ENCODE measurements at regions not wholly inside any gene's neighbourhood (a gene's known extent, or its start where the extent isn't known, plus 50 kb on each side); places are given as distances from the start of the nearest gene placed in this dataset.

DNA sequence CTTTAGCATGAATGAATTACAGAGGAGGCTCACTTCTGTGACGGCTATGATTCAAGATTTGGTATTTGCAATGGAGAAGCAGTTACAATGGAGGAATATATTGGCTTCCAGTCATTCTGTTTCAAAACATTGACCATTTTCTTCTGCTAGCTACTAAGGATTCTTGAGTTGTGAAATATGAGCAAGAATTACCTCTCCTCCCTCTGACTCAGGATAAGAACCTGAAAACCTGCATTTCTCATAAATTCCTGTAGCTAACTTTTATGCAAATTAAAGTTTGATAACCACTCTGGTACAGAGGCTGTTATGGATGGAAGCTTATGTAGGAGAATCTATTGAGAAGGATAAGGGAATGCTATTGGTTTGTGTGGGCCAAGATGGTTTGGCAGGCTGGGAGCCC is 84.1 kb upstream of the MYRIP start:
- Histone ChIP-seq H2AFZ (replicated peaks; ENCODE audit: low read length, poor library complexity) (no peak overlapping the region), H3K4me3 (ENCODE audit: insufficient read depth, low read depth, low read length) (no peak overlapping the region), H3K4me2 (ENCODE audit: low read depth, low read length) (no peak overlapping the region), H2BK15ac (ENCODE audit: low read depth, low read length) (no peak overlapping the region), H4K91ac (ENCODE audit: insufficient read depth, low read depth, low read length) (no peak overlapping the region), H3K9me3 (ENCODE audit: control insufficient read depth, insufficient read depth, low read length) (peaks cover 7% of the 10 kb centered on the region), H3K36me3 (ENCODE audit: control insufficient read depth, insufficient read depth, low read length) (no peaks in the 10 kb centered on the region), H4K20me1 (ENCODE audit: insufficient read depth, low read length) (no peaks in the 10 kb centered on the region), H2BK5ac (ENCODE audit: low read depth, low read length, poor library complexity, severe bottlenecking) (no peak overlapping the region), H4K5ac (ENCODE audit: low read depth, low read length) (no peak overlapping the region), H2AK5ac (ENCODE audit: low read depth, low read length) (no peak overlapping the region), H3K9me1 (ENCODE audit: insufficient read depth, low read length) (no peaks in the 10 kb centered on the region), H3K27ac (ENCODE audit: insufficient read depth, low read length) (no peak overlapping the region), H3K23ac (ENCODE audit: low read depth, low read length) (no peak overlapping the region), H3K4ac (ENCODE audit: low read depth, low read length) (no peak overlapping the region), H3K79me1 (ENCODE audit: low read depth in 1 of 2, low read length in 2 of 2) (no peaks in the 10 kb centered on the region), H3K9ac (ENCODE audit: low read depth, low read length) (no peak overlapping the region), H3K27me3 (ENCODE audit: control insufficient read depth, insufficient read depth, low read length) (no peaks in the 10 kb centered on the region), H2BK120ac (ENCODE audit: low read depth, low read length) (no peak overlapping the region), H3K18ac (ENCODE audit: low read depth, low read length) (no peak overlapping the region), H3K4me1 (ENCODE audit: control insufficient read depth, insufficient read depth, low read length) (no peaks in the 10 kb centered on the region), H3K14ac (replicated peaks; ENCODE audit: low read depth, low read length) (no peak overlapping the region), H4K8ac (ENCODE audit: low read depth in 2 of 2, low read length in 2 of 2) (no peak overlapping the region), H2AK9ac (replicated peaks; ENCODE audit: low read depth, low read length, poor library complexity) (no peak overlapping the region), H3K56ac (ENCODE audit: extremely low read depth, insufficient read depth, low read length) (no peak overlapping the region), H2BK20ac (ENCODE audit: low read depth, low read length) (no peak overlapping the region)
- ChIA-PET POLR2A (ENCODE audit: unreplicated experiment) (no interaction called here), CTCF (no interaction called here)
- intact Hi-C loops (cut with micrococcal nuclease): no loop called here
- WGBS, 2 experiments (ENCODE audit: extremely low coverage in 2 of 2, insufficient read length in 1 of 2): no CpG with 5 or more reads among the region's 1 CpG
- TF ChIP-seq CEBPB (IDR thresholded peaks at IDR 0.05; ENCODE audit: low read depth, low read length) (no peak), RCOR1 (IDR thresholded peaks at IDR 0.05; ENCODE audit: insufficient replicate concordance, low read length) (no peak), MAFK (IDR thresholded peaks at IDR 0.05; ENCODE audit: low read depth, low read length) (no peak), NFE2L2 (IDR thresholded peaks at IDR 0.05; ENCODE audit: low read depth, low read length) (no peak), CHD1 (IDR thresholded peaks at IDR 0.05; ENCODE audit: low read depth, low read length) (no peak), RAD21 (IDR thresholded peaks at IDR 0.05; ENCODE audit: low read length) (no peak), RFX5 (IDR thresholded peaks at IDR 0.05; ENCODE audit: low read depth, low read length) (no peak)
- TF ChIP-seq, protein P1, sequence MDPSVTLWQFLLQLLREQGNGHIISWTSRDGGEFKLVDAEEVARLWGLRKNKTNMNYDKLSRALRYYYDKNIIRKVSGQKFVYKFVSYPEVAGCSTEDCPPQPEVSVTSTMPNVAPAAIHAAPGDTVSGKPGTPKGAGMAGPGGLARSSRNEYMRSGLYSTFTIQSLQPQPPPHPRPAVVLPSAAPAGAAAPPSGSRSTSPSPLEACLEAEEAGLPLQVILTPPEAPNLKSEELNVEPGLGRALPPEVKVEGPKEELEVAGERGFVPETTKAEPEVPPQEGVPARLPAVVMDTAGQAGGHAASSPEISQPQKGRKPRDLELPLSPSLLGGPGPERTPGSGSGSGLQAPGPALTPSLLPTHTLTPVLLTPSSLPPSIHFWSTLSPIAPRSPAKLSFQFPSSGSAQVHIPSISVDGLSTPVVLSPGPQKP (IDR thresholded peaks at IDR 0.05; ENCODE audit: borderline replicate concordance, low read depth, low read length): no peak
- TF ChIP-seq, protein P2, sequence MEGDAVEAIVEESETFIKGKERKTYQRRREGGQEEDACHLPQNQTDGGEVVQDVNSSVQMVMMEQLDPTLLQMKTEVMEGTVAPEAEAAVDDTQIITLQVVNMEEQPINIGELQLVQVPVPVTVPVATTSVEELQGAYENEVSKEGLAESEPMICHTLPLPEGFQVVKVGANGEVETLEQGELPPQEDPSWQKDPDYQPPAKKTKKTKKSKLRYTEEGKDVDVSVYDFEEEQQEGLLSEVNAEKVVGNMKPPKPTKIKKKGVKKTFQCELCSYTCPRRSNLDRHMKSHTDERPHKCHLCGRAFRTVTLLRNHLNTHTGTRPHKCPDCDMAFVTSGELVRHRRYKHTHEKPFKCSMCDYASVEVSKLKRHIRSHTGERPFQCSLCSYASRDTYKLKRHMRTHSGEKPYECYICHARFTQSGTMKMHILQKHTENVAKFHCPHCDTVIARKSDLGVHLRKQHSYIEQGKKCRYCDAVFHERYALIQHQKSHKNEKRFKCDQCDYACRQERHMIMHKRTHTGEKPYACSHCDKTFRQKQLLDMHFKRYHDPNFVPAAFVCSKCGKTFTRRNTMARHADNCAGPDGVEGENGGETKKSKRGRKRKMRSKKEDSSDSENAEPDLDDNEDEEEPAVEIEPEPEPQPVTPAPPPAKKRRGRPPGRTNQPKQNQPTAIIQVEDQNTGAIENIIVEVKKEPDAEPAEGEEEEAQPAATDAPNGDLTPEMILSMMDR (conservative IDR thresholded peaks at IDR 0.05; ENCODE audit: low read depth, low read length): no peak
- dilution Hi-C loops (cut with HindIII; ENCODE audit: low sequenced_read_pairs, unreplicated experiment): no loop called here
- BruUV-seq (replicated peaks): no TSS peak
- in situ Hi-C loops (cut with MboI; ENCODE audit: low sequenced_read_pairs): no loop called here
- DNase-seq: no peak
- ATAC-seq (ENCODE audit: low read depth): no peak

Data from IMR-90 (cell line).